PC-3 (cell line): ENCODE measurements at regions not wholly inside any gene's neighbourhood (a gene's known extent, or its start where the extent isn't known, plus 50 kb on each side); places are given as distances from the start of the nearest gene placed in this dataset.

Experiments used
- CTCF ChIP-seq: fragments of 300-600 bp; sonication (generic); conservative IDR thresholded peaks from 2 replicates; pipeline ENCODE4 v1.5.1; 2017; ENCODE audit warnings: antibody characterized with exemption, low read depth, mild to moderate bottlenecking, low read length
- EZH2 ChIP-seq: fragments of 300-600 bp; sonication (generic); IDR thresholded peaks from one replicate; pipeline ENCODE4 v1.6.1; 2017; ENCODE audit warnings: antibody characterized with exemption, mild to moderate bottlenecking, low read length; ENCODE audit not compliant: unreplicated experiment

- TF ChIP-seq CTCF (no peak), EZH2 (no peak)
These were observed 358.2 kb downstream of the HTR1A start for GRCh38 chr5:63603996-63604395.
